ENCODE measurements at regions not wholly inside any gene's neighbourhood (a gene's known extent, or its start where the extent isn't known, plus 50 kb on each side); places are given as distances from the start of the nearest gene placed in this dataset.

DNA sequence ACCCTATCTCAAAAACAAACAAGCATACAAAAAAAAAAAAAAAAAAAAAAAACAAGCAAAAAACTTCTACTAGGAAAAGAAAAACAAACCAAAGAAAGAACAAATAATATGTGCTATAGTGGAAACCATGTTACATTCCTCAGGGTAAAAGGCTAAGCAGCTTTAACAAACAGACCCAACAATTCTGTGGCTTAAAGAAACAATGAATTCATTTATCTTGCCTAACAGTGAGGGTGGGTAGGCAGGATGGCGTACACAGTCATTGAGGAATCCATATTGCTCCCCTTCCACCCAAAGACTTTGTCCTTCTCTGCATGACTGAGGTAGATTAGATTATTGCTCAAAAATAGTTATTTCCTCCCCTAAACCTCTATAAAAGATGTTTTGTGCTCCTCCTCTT lies 63.1 kb upstream of the ITGA6 start:
- H3K9me3 ChIP-seq (ENCODE audit: control insufficient read depth in 3 of 3, low read length in 3 of 3) = no peaks in the 10 kb centered on the region
- H3K27ac ChIP-seq (ENCODE audit: low read depth, low read length) = no peak overlapping the region
- no peaks in the 10 kb centered on the region for H3K36me3 ChIP-seq (ENCODE audit: control insufficient read depth in 3 of 3, insufficient read depth in 3 of 3, low read length in 3 of 3)
- no peak overlapping the region for H3K9ac ChIP-seq (ENCODE audit: low read depth in 1 of 3, low read length in 3 of 3)
- H3K4me3 ChIP-seq (ENCODE audit: low read length in 3 of 3) = no peak overlapping the region
- no peaks in the 10 kb centered on the region for H3K27me3 ChIP-seq (ENCODE audit: control insufficient read depth in 3 of 3, insufficient read depth in 3 of 3, low read length in 3 of 3)
- no peaks in the 10 kb centered on the region for H3K4me1 ChIP-seq (ENCODE audit: control insufficient read depth in 3 of 3, insufficient read depth in 3 of 3, low read length in 3 of 3)

DNA sequence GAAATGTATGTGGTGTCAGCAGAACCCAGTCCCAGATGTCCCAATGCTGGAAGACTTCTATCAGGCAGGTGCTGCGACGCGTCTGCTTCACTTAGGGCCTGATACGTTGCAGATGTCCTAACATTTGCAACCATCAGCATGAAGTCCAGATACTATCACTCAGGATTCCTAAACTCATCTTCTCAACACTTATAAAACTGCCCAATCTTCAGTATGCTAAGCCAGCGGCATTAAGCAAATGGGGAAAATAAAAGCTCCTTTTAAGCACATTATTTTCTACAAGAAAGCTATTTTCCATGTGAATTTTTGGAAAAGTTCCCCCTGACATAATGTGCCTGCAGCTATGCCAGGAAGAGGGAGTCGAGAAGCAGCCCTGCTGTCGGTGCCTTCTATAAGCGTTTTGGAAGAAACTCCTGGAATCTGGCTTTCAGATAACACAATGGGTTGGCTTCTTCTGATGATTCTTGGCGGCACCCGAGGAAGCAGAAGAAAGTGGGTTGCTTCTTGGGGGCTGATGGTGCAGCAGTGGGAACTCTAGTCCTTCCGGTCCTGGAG lies 60.7 kb upstream of the ITGA6 start:
- Histone ChIP-seq H3K9ac (ENCODE audit: low read depth in 1 of 3, low read length in 3 of 3) (no peak overlapping the region), H3K27ac (ENCODE audit: low read depth, low read length) (no peak overlapping the region), H3K27me3 (ENCODE audit: control insufficient read depth in 3 of 3, insufficient read depth in 3 of 3, low read length in 3 of 3) (no peaks in the 10 kb centered on the region), H3K4me3 (ENCODE audit: low read length in 3 of 3) (no peak overlapping the region), H3K4me1 (ENCODE audit: control insufficient read depth in 3 of 3, insufficient read depth in 3 of 3, low read length in 3 of 3) (no peaks in the 10 kb centered on the region), H3K36me3 (ENCODE audit: control insufficient read depth in 3 of 3, insufficient read depth in 3 of 3, low read length in 3 of 3) (no peaks in the 10 kb centered on the region), H3K9me3 (ENCODE audit: control insufficient read depth in 3 of 3, low read length in 3 of 3) (no peaks in the 10 kb centered on the region)

DNA sequence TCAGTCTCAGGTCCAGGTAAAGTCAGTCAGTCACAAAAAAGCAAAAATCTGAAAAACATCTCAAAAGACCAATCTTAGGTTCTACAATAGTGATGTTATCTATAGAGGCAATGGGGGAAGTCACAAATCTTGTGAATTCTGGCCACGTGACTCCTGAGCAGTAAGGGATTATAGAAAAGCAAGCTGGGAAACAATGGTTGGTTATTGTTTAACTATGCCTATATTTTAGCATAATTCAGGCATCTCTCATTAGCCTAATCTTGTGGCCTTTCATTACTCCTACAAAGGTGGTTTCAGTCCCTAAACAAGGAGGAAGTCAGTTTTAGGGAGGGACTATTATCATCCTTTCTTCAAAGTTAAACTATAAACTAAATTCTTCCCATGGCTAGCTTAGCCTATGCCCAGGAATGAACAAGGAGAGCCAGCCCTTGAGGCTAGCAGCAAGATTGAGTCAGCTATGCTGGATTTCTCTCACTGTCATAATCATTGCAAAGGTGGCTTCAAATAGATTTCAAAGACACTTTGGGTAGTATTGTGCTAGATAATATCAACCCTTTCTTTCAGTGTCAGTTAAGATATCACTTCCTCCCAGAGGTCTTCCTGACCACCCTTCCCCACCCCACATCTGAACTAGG lies 56.4 kb upstream of the ITGA6 start:
- Histone ChIP-seq H3K27me3 (ENCODE audit: control insufficient read depth in 3 of 3, insufficient read depth in 3 of 3, low read length in 3 of 3) (no peaks in the 10 kb centered on the region), H3K9ac (ENCODE audit: low read depth in 1 of 3, low read length in 3 of 3) (no peak overlapping the region), H3K4me3 (ENCODE audit: low read length in 3 of 3) (no peak overlapping the region), H3K36me3 (ENCODE audit: control insufficient read depth in 3 of 3, insufficient read depth in 3 of 3, low read length in 3 of 3) (no peaks in the 10 kb centered on the region), H3K27ac (ENCODE audit: low read depth, low read length) (no peak overlapping the region), H3K9me3 (ENCODE audit: control insufficient read depth in 3 of 3, low read length in 3 of 3) (no peaks in the 10 kb centered on the region), H3K4me1 (ENCODE audit: control insufficient read depth in 3 of 3, insufficient read depth in 3 of 3, low read length in 3 of 3) (peaks cover 0 to 4% (median 3%) of the 10 kb centered on the region in 3 donors)

DNA sequence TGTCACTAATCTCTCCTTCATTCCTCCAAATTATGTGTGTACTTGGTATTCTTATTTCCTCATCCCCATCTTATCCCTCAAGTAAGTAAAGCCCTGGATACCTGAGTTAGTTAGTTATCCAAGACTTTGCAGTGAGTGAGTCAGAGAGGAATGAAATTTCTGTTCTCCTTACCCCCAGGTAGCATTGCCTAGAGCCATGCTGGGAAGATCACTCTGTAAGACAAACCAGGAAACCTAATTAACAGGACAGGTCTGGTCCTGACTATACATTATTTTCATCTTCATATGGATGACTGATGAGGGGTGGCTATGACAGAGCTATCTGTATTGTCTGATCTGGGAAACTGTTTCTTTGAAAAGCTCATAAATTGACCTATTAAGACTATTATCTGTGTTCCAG lies 55.0 kb upstream of the ITGA6 start:
- no peaks in the 10 kb centered on the region for H3K27me3 ChIP-seq (ENCODE audit: control insufficient read depth in 3 of 3, insufficient read depth in 3 of 3, low read length in 3 of 3)
- no peaks in the 10 kb centered on the region for H3K9me3 ChIP-seq (ENCODE audit: control insufficient read depth in 3 of 3, low read length in 3 of 3)
- no peak overlapping the region for H3K4me3 ChIP-seq (ENCODE audit: low read length in 3 of 3)
- no peak overlapping the region for H3K9ac ChIP-seq (ENCODE audit: low read depth in 1 of 3, low read length in 3 of 3)
- H3K27ac ChIP-seq (ENCODE audit: low read depth, low read length) = no peak overlapping the region
- H3K4me1 ChIP-seq (ENCODE audit: control insufficient read depth in 3 of 3, insufficient read depth in 3 of 3, low read length in 3 of 3) = peaks cover 0 to 6% (median 3%) of the 10 kb centered on the region in 3 donors
- H3K36me3 ChIP-seq (ENCODE audit: control insufficient read depth in 3 of 3, insufficient read depth in 3 of 3, low read length in 3 of 3) = no peaks in the 10 kb centered on the region

GRCh38 chr2:172373076-172373475 lies 54.3 kb upstream of the ITGA6 start:
- H3K36me3 ChIP-seq (ENCODE audit: control insufficient read depth in 3 of 3, insufficient read depth in 3 of 3, low read length in 3 of 3) = no peaks in the 10 kb centered on the region
- H3K9ac ChIP-seq (ENCODE audit: low read depth in 1 of 3, low read length in 3 of 3) = no peak overlapping the region
- no peaks in the 10 kb centered on the region for H3K27me3 ChIP-seq (ENCODE audit: control insufficient read depth in 3 of 3, insufficient read depth in 3 of 3, low read length in 3 of 3)
- H3K9me3 ChIP-seq (ENCODE audit: control insufficient read depth in 3 of 3, low read length in 3 of 3) = no peaks in the 10 kb centered on the region
- H3K4me3 ChIP-seq (ENCODE audit: low read length in 3 of 3) = no peak overlapping the region
- H3K4me1 ChIP-seq (ENCODE audit: control insufficient read depth in 3 of 3, insufficient read depth in 3 of 3, low read length in 3 of 3) = peaks cover 0 to 9% (median 3%) of the 10 kb centered on the region in 3 donors
- H3K27ac ChIP-seq (ENCODE audit: low read depth, low read length) = no peak overlapping the region

DNA sequence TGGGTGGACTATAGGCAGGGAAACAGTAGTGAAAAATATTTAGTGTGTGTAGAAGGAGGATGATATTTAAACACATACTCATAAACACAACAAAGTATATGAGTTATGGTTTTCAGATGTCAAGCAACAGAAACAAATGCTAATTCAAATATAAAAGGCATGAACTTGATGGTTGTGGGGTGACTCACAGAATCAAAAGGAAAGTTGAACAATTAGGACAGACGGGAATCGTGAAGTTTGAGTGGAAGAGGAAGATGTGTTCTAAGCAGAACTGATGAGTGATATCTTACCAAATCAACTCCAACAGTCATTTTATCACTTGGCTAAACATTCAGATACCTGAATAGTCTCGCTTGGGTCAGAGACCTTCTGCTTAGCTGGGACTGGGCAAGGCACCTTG lies 53.6 kb upstream of the ITGA6 start:
- H3K36me3 ChIP-seq (ENCODE audit: control insufficient read depth in 3 of 3, insufficient read depth in 3 of 3, low read length in 3 of 3) = no peaks in the 10 kb centered on the region
- no peak overlapping the region for H3K9ac ChIP-seq (ENCODE audit: low read depth in 1 of 3, low read length in 3 of 3)
- no peaks in the 10 kb centered on the region for H3K9me3 ChIP-seq (ENCODE audit: control insufficient read depth in 3 of 3, low read length in 3 of 3)
- H3K27me3 ChIP-seq (ENCODE audit: control insufficient read depth in 3 of 3, insufficient read depth in 3 of 3, low read length in 3 of 3) = no peaks in the 10 kb centered on the region
- no peak overlapping the region for H3K4me3 ChIP-seq (ENCODE audit: low read length in 3 of 3)
- peaks cover 0 to 9% (median 3%) of the 10 kb centered on the region in 3 donors for H3K4me1 ChIP-seq (ENCODE audit: control insufficient read depth in 3 of 3, insufficient read depth in 3 of 3, low read length in 3 of 3)
- H3K27ac ChIP-seq (ENCODE audit: low read depth, low read length) = no peak overlapping the region

GRCh38 chr2:172374318-172375240 lies 52.8 kb upstream of the ITGA6 start:
- no peaks in the 10 kb centered on the region for H3K36me3 ChIP-seq (ENCODE audit: control insufficient read depth in 3 of 3, insufficient read depth in 3 of 3, low read length in 3 of 3)
- H3K4me1 ChIP-seq (ENCODE audit: control insufficient read depth in 3 of 3, insufficient read depth in 3 of 3, low read length in 3 of 3) = peaks cover 0 to 9% (median 3%) of the 10 kb centered on the region in 3 donors
- no peaks in the 10 kb centered on the region for H3K27me3 ChIP-seq (ENCODE audit: control insufficient read depth in 3 of 3, insufficient read depth in 3 of 3, low read length in 3 of 3)
- no peak overlapping the region for H3K4me3 ChIP-seq (ENCODE audit: low read length in 3 of 3)
- no peaks in the 10 kb centered on the region for H3K9me3 ChIP-seq (ENCODE audit: control insufficient read depth in 3 of 3, low read length in 3 of 3)
- H3K9ac ChIP-seq (ENCODE audit: low read depth in 1 of 3, low read length in 3 of 3) = no peak overlapping the region
- H3K27ac ChIP-seq (ENCODE audit: low read depth, low read length) = no peak overlapping the region

DNA sequence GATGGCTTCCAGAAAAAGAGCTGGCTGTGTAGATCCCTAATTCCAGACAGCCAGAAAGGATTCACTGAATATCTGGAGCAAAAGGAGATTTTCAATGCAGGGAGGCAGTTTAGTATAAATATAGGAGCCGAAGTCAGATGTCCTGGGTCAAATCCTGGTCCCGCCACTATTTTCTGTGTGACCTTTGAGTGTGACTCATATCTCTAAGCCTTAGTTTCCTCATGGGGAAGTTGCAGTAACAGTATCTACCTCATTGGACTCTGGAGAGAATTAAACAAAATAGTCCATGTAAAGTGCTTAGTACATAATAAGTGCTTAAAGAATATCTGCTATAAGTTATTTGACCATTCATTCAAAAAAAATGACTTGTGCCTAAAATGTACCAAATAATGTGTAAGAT lies 52.1 kb upstream of the ITGA6 start:
- H3K36me3 ChIP-seq (ENCODE audit: control insufficient read depth in 3 of 3, insufficient read depth in 3 of 3, low read length in 3 of 3) = no peaks in the 10 kb centered on the region
- no peak overlapping the region for H3K27ac ChIP-seq (ENCODE audit: low read depth, low read length)
- no peaks in the 10 kb centered on the region for H3K9me3 ChIP-seq (ENCODE audit: control insufficient read depth in 3 of 3, low read length in 3 of 3)
- no peaks in the 10 kb centered on the region for H3K27me3 ChIP-seq (ENCODE audit: control insufficient read depth in 3 of 3, insufficient read depth in 3 of 3, low read length in 3 of 3)
- H3K9ac ChIP-seq (ENCODE audit: low read depth in 1 of 3, low read length in 3 of 3) = no peak overlapping the region
- H3K4me3 ChIP-seq (ENCODE audit: low read length in 3 of 3) = no peak overlapping the region
- H3K4me1 ChIP-seq (ENCODE audit: control insufficient read depth in 3 of 3, insufficient read depth in 3 of 3, low read length in 3 of 3) = peaks cover 0 to 9% (median 3%) of the 10 kb centered on the region in 3 donors

GRCh38 chr2:172376016-172376415 lies 51.4 kb upstream of the ITGA6 start:
- Histone ChIP-seq H3K9ac (ENCODE audit: low read depth in 1 of 3, low read length in 3 of 3) (no peak overlapping the region), H3K27me3 (ENCODE audit: control insufficient read depth in 3 of 3, insufficient read depth in 3 of 3, low read length in 3 of 3) (no peaks in the 10 kb centered on the region), H3K4me3 (ENCODE audit: low read length in 3 of 3) (no peak overlapping the region), H3K4me1 (ENCODE audit: control insufficient read depth in 3 of 3, insufficient read depth in 3 of 3, low read length in 3 of 3) (peaks cover 0 to 9% (median 3%) of the 10 kb centered on the region in 3 donors), H3K36me3 (ENCODE audit: control insufficient read depth in 3 of 3, insufficient read depth in 3 of 3, low read length in 3 of 3) (no peaks in the 10 kb centered on the region), H3K9me3 (ENCODE audit: control insufficient read depth in 3 of 3, low read length in 3 of 3) (no peaks in the 10 kb centered on the region), H3K27ac (ENCODE audit: low read depth, low read length) (no peak overlapping the region)
